DMS 273 treated with DMSO at 0.1 percent for 48 hours (cell line): ENCODE measurements at regions not wholly inside any gene's neighbourhood (a gene's known extent, or its start where the extent isn't known, plus 50 kb on each side); places are given as distances from the start of the nearest gene placed in this dataset.

Experiments
- DNase-seq: peaks from one replicate; lab custom pipeline; 2025; lab: John Stamatoyannopoulos, UW

GRCh38 chr2:199627417-199627816, 169.7 kb upstream of the SATB2 start:
- DNase-seq = no peak

- no peak for DNase-seq
Measured at GRCh38 chr2:199624958-199625357, 167.2 kb upstream of the SATB2 start.

- no peak for DNase-seq
Measured at GRCh38 chr2:199612509-199613130, 154.9 kb upstream of the SATB2 start.

GRCh38 chr2:199607914-199608313, 150.2 kb upstream of the SATB2 start:
- no peak for DNase-seq

GRCh38 chr2:199606193-199606780, 148.5 kb upstream of the SATB2 start:
- DNase-seq = no peak

GRCh38 chr2:199603721-199604291, 146.1 kb upstream of the SATB2 start:
- DNase-seq = no peak

GRCh38 chr2:199602896-199603717, 145.4 kb upstream of the SATB2 start:
- DNase-seq = no peak

- DNase-seq = no peak
Measured at GRCh38 chr2:199602271-199602895, 144.6 kb upstream of the SATB2 start.

GRCh38 chr2:199596549-199596948, 138.8 kb upstream of the SATB2 start:
- DNase-seq = no peak

- DNase-seq = no peak
Measured at GRCh38 chr2:199594443-199594842, 136.7 kb upstream of the SATB2 start.

GRCh38 chr2:199591826-199592225, 134.1 kb upstream of the SATB2 start:
- no peak for DNase-seq

- DNase-seq = no peak
Measured at GRCh38 chr2:199590321-199591203, 132.8 kb upstream of the SATB2 start.

GRCh38 chr2:199589306-199589705, 131.6 kb upstream of the SATB2 start:
- no peak for DNase-seq

GRCh38 chr2:199588054-199588453, 130.3 kb upstream of the SATB2 start:
- DNase-seq = no peak

GRCh38 chr2:199586646-199587045, 128.9 kb upstream of the SATB2 start:
- DNase-seq = no peak

GRCh38 chr2:199583676-199584075, 125.9 kb upstream of the SATB2 start:
- DNase-seq = no peak

- no peak for DNase-seq
Measured at GRCh38 chr2:199581935-199582360, 124.2 kb upstream of the SATB2 start.

- DNase-seq = no peak
Measured at GRCh38 chr2:199581408-199581807, 123.7 kb upstream of the SATB2 start.

- DNase-seq = no peak
Measured at GRCh38 chr2:199575416-199575815, 117.7 kb upstream of the SATB2 start.

GRCh38 chr2:199572571-199572970, 114.8 kb upstream of the SATB2 start:
- DNase-seq = no peak

GRCh38 chr2:199570934-199571333, 113.2 kb upstream of the SATB2 start:
- DNase-seq = no peak
